ENCODE measurements at regions not wholly inside any gene's neighbourhood (a gene's known extent, or its start where the extent isn't known, plus 50 kb on each side); places are given as distances from the start of the nearest gene placed in this dataset.
A peak's percentile ranks its signal among the peaks of the same experiment; 100 is the strongest.

GRCh38 chr5:54870271-54870670 lies 115.1 kb downstream of the ESM1 start:
- TF ChIP-seq, protein P1, sequence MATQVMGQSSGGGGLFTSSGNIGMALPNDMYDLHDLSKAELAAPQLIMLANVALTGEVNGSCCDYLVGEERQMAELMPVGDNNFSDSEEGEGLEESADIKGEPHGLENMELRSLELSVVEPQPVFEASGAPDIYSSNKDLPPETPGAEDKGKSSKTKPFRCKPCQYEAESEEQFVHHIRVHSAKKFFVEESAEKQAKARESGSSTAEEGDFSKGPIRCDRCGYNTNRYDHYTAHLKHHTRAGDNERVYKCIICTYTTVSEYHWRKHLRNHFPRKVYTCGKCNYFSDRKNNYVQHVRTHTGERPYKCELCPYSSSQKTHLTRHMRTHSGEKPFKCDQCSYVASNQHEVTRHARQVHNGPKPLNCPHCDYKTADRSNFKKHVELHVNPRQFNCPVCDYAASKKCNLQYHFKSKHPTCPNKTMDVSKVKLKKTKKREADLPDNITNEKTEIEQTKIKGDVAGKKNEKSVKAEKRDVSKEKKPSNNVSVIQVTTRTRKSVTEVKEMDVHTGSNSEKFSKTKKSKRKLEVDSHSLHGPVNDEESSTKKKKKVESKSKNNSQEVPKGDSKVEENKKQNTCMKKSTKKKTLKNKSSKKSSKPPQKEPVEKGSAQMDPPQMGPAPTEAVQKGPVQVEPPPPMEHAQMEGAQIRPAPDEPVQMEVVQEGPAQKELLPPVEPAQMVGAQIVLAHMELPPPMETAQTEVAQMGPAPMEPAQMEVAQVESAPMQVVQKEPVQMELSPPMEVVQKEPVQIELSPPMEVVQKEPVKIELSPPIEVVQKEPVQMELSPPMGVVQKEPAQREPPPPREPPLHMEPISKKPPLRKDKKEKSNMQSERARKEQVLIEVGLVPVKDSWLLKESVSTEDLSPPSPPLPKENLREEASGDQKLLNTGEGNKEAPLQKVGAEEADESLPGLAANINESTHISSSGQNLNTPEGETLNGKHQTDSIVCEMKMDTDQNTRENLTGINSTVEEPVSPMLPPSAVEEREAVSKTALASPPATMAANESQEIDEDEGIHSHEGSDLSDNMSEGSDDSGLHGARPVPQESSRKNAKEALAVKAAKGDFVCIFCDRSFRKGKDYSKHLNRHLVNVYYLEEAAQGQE (IDR thresholded peaks at IDR 0.05; ENCODE audit: low read depth): no peak
- TF ChIP-seq MAX (IDR thresholded peaks at IDR 0.05): no peak
- TF ChIP-seq FOXM1 (IDR thresholded peaks at IDR 0.05; ENCODE audit: borderline replicate concordance, low read depth): no peak
- no peak for TF ChIP-seq TCF12 (IDR thresholded peaks at IDR 0.05; ENCODE audit: low read depth)
- TF ChIP-seq TAF1 (IDR thresholded peaks at IDR 0.05; ENCODE audit: low read depth): no peak
- no peak for TF ChIP-seq EP300 (IDR thresholded peaks at IDR 0.05; ENCODE audit: borderline replicate concordance)
- no peak for TF ChIP-seq ZBTB7A (IDR thresholded peaks at IDR 0.05; ENCODE audit: low read depth)
- TF ChIP-seq EGR1 (IDR thresholded peaks at IDR 0.05): no peak
- no peak for TF ChIP-seq CREB1 (IDR thresholded peaks at IDR 0.05; ENCODE audit: low read depth)

DNA sequence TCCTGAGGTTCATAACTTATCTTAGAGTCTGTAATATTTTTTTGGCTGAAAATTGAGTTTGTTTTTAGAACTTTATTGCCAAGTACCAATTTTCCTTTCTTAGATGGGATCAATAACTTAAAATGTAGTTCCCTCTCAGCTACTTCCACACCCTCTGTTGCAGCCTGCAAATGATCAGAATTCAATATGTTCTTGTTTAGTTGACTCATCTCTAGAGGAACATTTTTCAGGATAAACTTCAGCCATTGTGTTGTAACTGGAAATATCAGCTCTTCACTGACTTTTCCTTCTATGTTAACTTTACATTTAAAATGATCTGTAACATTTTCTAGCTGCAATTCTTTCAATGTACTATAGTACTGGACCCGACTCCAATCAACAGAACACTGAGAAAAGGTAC lies 115.7 kb downstream of the ESM1 start:
- TF ChIP-seq TAF1 (IDR thresholded peaks at IDR 0.05; ENCODE audit: low read depth) (no peak), CEBPB (IDR thresholded peaks at IDR 0.05) (no peak), ZBTB7A (IDR thresholded peaks at IDR 0.05; ENCODE audit: low read depth) (no peak)

DNA sequence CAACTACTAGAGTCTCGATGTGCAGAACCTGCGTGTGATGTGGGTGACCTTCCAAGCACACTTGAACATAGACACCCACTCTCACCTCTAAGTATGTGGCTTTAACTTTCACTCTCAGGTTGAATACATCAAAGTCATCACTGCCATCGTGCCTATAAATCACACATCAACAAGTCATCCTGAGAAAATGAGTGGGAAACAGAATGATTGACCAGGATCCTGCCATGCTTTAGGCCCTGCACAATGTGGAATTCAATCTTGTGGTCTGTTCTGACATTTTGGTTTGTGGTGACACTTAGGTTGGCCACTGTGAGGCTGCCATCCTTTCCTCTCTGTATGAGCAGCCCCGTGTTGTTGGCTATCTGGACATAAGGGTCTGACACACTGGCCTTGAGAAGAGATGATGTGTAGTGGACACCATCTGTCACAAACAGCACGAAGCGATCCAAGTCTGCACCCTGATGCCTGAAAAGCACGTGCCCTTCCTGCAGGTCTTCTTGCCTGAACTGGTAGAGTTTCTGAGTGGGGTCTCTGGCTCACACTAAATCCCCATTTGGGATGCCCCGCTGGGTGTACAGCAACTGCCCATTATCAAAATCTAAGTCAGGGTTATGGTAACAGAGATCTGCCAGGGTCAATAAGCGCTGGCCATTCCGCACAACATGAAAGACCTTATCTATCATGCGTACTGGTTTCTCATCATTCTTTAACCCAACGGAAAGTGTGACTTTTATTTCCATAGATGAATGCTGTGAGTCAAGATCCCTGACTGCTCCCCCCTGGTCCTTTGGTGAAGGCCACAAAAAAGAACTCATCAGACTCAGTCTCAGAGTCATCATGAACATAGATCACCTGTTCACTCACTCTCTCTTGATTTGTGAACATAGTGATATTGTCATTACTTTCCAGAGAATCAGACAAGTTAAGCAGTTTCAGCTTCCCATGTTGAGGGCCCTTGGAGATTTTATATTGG lies 116.6 kb downstream of the ESM1 start:
- TF ChIP-seq TCF12 (IDR thresholded peaks at IDR 0.05; ENCODE audit: low read depth): no peak
- TF ChIP-seq ZBTB7A (IDR thresholded peaks at IDR 0.05; ENCODE audit: low read depth): no peak
- TF ChIP-seq YY1 (IDR thresholded peaks at IDR 0.05; ENCODE audit: low read depth): no peak
- no peak for TF ChIP-seq EGR1 (IDR thresholded peaks at IDR 0.05)
- TF ChIP-seq TAF1 (IDR thresholded peaks at IDR 0.05; ENCODE audit: low read depth): no peak
- TF ChIP-seq, protein P2, sequence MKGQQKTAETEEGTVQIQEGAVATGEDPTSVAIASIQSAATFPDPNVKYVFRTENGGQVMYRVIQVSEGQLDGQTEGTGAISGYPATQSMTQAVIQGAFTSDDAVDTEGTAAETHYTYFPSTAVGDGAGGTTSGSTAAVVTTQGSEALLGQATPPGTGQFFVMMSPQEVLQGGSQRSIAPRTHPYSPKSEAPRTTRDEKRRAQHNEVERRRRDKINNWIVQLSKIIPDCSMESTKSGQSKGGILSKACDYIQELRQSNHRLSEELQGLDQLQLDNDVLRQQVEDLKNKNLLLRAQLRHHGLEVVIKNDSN (IDR thresholded peaks at IDR 0.05): no peak
- no peak for TF ChIP-seq RAD21 (IDR thresholded peaks at IDR 0.05; ENCODE audit: low read depth)
- TF ChIP-seq CREB1 (IDR thresholded peaks at IDR 0.05; ENCODE audit: low read depth): no peak
- TF ChIP-seq, protein P1 (IDR thresholded peaks at IDR 0.05; ENCODE audit: low read depth): no peak
- TF ChIP-seq EP300 (IDR thresholded peaks at IDR 0.05; ENCODE audit: borderline replicate concordance): no peak
- no peak for TF ChIP-seq TEAD4 (IDR thresholded peaks at IDR 0.05)
- TF ChIP-seq FOXM1 (IDR thresholded peaks at IDR 0.05; ENCODE audit: borderline replicate concordance, low read depth): no peak
- no peak for TF ChIP-seq MAX (IDR thresholded peaks at IDR 0.05)
- TF ChIP-seq CEBPB (IDR thresholded peaks at IDR 0.05): no peak
- TF ChIP-seq NFIC (IDR thresholded peaks at IDR 0.05): no peak

GRCh38 chr5:54867310-54867944 lies 118.0 kb downstream of the ESM1 start:
- no peak for TF ChIP-seq MAX (IDR thresholded peaks at IDR 0.05)
- TF ChIP-seq RAD21 (IDR thresholded peaks at IDR 0.05; ENCODE audit: low read depth): peak; percentile 60

GRCh38 chr5:54862036-54862435 lies 123.4 kb downstream of the ESM1 start:
- TF ChIP-seq TEAD4 (IDR thresholded peaks at IDR 0.05): no peak
- no peak for TF ChIP-seq TAF1 (IDR thresholded peaks at IDR 0.05; ENCODE audit: low read depth)
- no peak for TF ChIP-seq EGR1 (IDR thresholded peaks at IDR 0.05)
- TF ChIP-seq MAX (IDR thresholded peaks at IDR 0.05): no peak
- no peak for TF ChIP-seq RAD21 (IDR thresholded peaks at IDR 0.05; ENCODE audit: low read depth)
- no peak for TF ChIP-seq ZBTB7A (IDR thresholded peaks at IDR 0.05; ENCODE audit: low read depth)
- TF ChIP-seq EP300 (IDR thresholded peaks at IDR 0.05; ENCODE audit: borderline replicate concordance): no peak
- TF ChIP-seq CEBPB (IDR thresholded peaks at IDR 0.05): no peak
- TF ChIP-seq FOXM1 (IDR thresholded peaks at IDR 0.05; ENCODE audit: borderline replicate concordance, low read depth): no peak
- TF ChIP-seq TCF12 (IDR thresholded peaks at IDR 0.05; ENCODE audit: low read depth): no peak
- TF ChIP-seq, protein P2 (IDR thresholded peaks at IDR 0.05): no peak
- no peak for TF ChIP-seq YY1 (IDR thresholded peaks at IDR 0.05; ENCODE audit: low read depth)
